HG02885 (cell line): ENCODE measurements at regions not wholly inside any gene's neighbourhood (a gene's known extent, or its start where the extent isn't known, plus 50 kb on each side); places are given as distances from the start of the nearest gene placed in this dataset.

ENCODE experiments used
- ATAC-seq: cut with Tn5 transposase; IDR thresholded peaks from one replicate; pipeline ENCODE4 v1.9.1; 2021; ENCODE audit warnings: mild to moderate bottlenecking; ENCODE audit not compliant: unreplicated experiment, poor library complexity

DNA sequence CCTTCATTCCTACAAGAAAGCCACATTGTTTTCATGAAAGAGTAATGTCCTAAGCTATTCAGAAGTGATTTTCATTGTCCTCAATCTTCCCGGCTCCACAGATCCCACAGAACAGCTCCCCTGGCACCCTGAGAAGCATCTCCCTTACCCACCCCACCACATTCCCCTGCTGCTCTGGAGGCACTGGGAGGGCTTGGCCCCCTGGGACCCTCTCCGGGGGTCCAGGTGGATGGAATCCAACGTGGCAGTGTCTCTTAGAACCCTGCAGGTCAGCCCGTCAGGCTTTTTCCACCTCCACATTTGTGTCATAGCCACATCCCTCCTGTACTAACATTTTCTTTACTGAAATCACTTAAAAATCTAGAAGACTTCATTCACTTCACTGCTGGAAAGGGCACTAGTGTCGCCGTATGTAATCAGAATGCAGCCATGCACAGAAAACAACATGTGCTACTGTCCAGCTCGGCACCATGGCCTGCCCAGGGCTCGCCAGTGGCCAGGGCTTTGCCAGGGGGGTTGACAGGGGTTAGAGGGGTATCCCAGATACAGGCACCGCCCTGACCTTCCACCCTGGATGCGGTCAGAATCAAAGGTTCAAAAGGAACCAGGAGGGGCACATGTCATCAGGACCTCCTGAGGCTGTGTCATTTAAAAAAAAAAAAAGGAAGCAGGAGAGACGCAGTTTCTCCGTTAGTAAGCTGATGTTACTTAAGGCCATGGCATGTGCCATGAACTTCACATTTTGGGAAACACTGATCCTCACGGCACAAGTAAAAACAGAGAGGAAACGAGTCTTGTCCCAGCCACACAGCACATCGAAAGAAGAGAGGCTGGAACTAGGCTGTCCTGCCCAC, 106.3 kb downstream of the LSM3 start:
- no peak for ATAC-seq

GRCh38 chr3:14285548-14285925, 106.9 kb downstream of the LSM3 start:
- ATAC-seq = no peak

- ATAC-seq = no peak
Observed at GRCh38 chr3:14286887-14287500, 108.4 kb downstream of the LSM3 start.

- ATAC-seq = no peak
Observed at GRCh38 chr3:14288177-14288788, 109.7 kb downstream of the LSM3 start.

DNA sequence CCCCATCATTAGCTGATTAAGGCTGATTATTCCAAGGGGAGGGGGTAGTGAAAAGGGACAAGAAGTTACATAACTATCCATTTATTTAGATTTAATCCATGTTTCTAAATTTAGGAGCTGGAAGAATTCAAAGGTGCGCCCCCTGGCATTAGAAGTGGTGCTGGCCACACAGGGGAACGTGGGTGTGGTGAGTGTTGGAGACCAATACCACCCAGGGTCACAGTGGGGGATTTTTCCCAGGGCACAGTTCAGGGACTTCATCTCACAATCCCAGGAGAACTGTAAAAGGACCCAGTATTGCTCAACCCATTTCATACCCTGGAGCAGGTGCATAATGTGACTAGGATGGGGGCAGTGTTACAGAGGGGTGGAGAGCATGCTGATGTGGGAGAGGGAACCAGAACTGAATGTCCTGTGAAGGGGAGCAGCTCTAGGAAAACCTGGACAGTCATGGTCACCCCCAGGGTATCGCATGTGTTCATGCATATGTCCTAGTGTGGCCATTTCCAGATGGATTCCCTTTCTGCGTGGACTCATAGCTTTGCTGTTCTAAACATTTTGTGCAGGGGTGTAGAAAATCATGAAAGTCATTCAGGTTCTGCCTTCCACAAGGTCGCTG, 110.3 kb downstream of the LSM3 start:
- ATAC-seq = no peak

DNA sequence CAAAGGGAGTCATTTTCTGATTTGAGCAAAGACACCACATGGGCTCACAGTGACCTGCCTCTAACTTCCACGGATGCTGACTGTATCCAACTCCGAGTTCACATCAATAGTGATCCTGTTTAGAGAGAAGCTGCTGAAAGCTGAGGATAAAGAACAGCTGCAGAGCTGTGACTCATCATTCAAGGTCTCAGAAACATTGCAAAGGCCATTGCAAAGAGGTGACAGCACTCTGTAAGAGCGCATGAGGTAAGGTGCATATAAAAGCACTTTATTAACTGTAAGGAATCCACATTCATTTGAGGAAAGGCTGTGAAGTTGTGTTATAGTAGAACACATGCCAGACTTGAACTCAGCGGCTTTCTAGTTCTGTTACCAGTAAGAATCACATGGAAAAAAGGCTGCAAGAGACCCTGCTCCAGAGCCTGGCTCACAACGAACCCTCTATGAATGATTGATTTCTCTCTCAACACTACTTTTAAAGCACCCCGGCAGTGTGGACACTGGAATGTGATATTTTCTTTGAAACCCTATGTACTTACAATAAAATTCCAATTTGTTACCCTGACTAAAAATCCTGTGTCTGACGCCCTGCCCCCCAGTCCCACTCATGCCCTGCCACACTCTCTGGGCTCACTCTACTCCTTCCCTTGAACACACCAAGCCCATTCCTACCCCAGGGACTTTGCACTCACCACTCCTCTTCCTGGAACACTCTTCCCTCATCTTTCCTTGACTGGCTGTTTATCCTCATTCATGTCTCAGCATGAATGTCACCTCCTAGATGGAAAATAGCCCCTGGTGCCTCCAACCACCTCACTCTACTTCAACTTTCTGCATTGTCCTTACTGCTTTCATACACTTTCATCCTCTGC, 111.2 kb downstream of the LSM3 start:
- no peak for ATAC-seq

DNA sequence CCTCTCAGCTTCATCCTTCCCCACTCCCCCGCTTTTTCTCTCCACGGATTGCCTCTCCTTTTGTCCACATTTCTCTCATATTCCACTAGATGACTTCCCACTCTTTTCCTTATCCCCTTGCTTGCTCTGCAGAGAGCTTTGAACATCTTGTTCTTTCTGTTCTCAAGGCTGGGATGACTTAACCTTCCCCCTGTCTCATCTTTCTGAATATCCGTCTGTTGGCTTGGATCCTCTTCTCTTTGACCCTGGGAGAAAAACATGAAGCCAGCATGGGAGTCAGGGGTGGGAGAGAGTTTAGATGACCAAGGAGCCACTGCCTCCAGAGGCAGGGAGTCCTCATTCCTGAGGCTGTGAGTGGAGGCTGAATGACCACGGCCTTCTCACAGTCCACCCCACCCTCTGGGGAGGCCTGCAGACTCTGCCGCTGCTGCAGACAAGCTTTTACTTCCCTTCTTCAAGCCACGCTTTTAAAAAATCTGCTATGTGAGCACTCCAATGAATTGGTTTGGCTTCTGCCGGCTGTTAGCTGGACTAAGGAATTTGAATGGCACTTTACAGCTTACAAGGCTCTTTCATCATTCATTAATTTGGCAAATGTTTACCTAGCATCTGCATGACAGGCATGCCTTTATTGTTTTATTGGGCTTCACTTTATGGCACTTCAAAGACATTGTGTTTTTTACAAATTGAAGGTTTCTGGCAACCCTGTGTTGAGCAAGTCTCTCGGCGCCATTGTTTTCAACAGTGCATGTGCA, 111.6 kb upstream of the SLC6A6 start:
- no peak for ATAC-seq

DNA sequence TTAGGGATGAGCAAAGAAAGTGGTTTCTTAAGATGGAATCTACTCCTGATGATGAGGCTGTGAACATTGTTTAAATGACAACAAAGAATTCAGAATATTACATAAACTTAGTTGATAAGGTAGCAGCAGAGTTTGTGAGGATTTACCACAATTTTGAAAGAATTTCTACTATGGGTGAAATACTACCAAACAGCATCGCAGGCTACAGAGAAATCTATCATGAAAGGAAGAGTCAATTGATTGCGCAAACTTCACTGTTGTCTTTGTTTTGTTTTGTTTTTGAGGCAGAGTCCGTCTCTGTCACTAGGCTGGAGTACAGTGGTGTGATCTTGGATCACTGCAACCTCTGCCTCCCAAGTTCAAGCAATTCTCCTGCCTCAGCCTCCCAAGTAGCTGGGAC, 107.4 kb upstream of the SLC6A6 start:
- no peak for ATAC-seq

GRCh38 chr3:14295801-14296200, 106.6 kb upstream of the SLC6A6 start:
- ATAC-seq = no peak

DNA sequence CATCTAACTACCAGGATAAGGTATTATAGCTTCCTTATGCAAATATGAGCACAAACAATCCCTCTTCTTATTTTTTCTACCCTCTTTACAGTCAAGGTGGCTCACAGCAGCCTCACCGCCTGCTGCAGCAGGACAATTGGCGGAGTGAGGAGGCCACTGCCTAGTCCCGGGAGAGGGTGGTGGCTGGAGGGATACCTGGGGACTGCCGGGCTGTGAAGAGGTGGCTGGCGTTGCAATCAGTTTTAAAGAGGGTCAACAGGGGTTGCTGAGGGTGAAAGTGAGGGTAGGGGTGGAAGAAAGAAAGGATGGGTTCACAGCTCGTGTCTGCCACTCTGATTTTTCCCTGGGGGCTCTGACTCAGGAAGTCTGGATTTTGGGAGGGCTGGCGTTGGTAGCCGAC, 105.1 kb upstream of the SLC6A6 start:
- ATAC-seq = no peak

DNA sequence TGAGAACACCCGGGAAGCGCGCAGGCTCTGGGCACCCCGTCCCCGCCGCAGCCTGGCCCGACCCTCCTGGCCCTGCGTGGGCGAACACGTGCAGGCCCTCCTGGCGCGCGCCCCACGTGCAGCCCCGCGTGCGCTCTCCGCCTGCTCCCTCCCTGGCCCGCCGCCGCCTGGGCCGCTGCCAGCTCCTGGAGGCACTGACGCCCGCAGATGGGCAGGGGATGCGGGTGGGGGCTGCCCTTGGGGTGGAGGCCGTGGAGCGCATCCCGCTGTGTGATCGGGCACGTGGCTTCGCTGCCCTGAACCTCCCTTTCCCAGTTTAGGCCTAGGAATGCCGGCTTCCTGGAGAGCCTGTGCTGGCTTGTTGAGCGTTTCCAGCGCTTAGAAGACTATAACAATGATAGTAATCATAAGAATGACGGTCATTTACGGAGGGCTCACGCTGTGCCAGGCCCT, 104.6 kb upstream of the SLC6A6 start:
- no peak for ATAC-seq

DNA sequence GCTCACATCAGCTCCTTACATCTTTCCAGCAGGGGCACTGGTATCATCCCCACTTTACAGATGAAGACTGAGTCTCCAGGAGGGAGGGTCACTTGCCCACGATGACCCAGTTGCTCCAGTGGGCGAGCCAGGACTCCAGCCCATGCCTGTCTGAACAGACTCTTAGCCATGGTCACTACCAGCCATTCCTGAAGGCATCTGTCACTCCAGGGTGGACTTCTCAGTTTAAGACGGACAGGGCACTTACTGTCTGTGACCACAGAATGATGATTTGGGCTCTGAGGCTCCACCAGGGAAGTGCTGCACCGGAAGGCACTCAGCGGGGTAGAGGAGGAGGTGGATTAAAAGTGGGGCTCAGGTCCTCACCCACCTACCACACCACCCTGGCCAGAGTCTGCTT, 104.0 kb upstream of the SLC6A6 start:
- ATAC-seq = no peak

- no peak for ATAC-seq
Observed at GRCh38 chr3:14298991-14299555, 103.3 kb upstream of the SLC6A6 start.

DNA sequence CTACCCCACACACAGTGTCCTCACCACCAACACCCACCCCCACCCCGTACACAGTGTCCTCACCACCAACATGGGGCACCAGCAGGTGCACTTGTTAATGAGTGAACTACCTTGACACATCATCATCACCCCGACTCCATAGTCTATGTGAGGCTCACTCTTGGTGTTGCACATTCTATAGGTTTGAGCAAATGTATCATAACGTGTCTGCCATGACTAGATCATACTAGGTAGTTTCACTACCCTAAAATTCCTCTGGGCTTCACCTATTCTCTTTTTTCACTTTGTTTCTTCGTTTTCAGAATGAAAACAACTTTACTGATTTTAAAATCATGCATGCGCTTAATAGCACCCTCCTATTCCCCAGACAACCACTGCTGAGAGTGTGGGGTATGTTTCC, 102.6 kb upstream of the SLC6A6 start:
- ATAC-seq = peak; percentile 71

- ATAC-seq = no peak
Observed at GRCh38 chr3:14300721-14301399, 101.5 kb upstream of the SLC6A6 start.

DNA sequence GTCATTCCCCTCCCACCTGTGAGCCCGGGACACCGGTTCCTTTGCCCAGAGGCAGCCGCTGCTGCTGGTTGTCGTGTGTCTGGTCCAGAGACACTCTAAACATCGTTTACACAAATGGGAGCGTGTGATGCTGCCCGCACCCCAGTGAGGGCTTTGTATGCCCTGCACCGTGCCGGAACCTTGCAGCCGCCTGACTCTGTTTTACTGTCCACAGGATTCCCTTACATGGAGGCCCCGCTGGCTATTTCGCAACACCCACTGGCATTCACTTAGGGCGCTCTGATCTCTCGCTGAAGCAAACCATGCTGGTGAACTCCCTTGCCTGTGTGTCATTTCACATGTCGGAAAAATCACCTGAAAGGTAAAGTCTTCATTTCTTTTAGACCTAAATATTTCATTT, 100.8 kb upstream of the SLC6A6 start:
- no peak for ATAC-seq

DNA sequence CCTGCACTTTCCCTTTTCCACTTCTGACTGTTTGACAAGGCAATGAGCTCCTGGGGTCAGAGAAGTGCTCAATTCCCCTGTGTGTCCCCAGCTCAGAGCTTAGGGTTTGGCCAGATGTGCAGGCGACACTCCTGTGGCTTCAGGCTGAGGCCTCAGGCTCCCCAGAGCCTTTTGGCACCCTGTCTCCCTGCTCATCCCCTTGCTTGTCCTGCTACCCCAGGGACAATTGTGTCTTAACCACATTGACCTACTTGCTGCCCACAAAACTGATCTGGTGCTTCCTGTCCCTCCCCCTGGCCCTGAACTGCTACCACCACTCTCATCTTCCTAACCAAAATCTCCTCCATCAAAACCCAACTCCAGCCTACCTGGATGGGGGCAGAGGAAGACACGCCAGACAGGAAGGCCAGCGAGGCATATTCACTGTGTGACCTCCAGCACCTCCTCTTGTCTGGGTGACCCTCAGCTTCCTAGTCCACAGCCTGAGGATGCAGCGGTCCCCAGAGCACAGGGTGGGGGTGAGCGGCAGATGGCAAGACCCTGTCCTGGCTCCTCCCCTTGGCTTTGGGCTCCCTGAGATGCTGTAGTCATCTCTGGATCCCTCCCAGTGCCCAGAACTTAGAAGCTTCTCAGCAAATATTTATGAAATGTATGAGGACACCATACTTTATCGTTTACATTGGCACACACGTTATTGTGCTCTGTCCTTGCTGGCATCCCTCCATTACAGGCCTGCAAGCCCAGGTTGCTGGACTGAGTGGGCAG, 98.9 kb upstream of the SLC6A6 start:
- ATAC-seq = no peak
